ENCODE measurements at regions not wholly inside any gene's neighbourhood (a gene's known extent, or its start where the extent isn't known, plus 50 kb on each side); places are given as distances from the start of the nearest gene placed in this dataset.

DNA sequence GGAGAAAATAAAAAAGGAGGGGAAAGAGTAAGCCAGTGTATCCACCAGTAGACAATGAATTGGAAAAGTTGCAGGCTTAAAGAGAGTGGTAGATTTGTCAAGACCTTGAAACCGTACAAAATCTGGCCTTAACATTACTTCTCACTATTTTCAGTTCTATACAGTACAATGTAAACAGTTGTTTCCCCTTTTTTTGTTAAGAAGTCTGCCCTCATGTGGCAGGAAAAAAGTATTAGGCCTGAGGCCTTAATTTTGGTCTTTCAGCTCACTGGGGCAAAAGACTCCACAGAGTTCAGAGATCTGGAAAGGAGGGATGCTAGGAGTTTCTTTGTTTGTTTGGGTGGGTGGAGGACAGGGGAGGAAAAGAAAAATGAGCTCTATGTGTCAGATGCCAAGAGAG lies 92.8 kb upstream of the CCDC160 start:
- no peak for ATAC-seq
- Mint-ChIP-seq H3K36me3 (ENCODE audit: low read depth) (no peaks in the 10 kb centered on the region), H3K9me3 (no peaks in the 10 kb centered on the region), H3K27ac (no peak overlapping the region), H3K4me1 (ENCODE audit: low read depth) (peaks cover 2% of the 10 kb centered on the region), H3K4me3 (no peak overlapping the region), H3K27me3 (no peaks in the 10 kb centered on the region)
- ChIA-PET CTCF (interaction anchor here (0.6 to 1.9 kb wide), 9 partner anchors 9 to 351 kb away, joined by 3 to 9 read pairs (median 3); no protein-coding TSS in a partner anchor), POLR2A (interaction anchor here (0.8 kb wide), 1 partner anchor 9 kb away, joined by 3 read pairs; no protein-coding TSS in a partner anchor)
- intact Hi-C loops (cut with micrococcal nuclease) = no loop called here
- TF ChIP-seq, protein P1, sequence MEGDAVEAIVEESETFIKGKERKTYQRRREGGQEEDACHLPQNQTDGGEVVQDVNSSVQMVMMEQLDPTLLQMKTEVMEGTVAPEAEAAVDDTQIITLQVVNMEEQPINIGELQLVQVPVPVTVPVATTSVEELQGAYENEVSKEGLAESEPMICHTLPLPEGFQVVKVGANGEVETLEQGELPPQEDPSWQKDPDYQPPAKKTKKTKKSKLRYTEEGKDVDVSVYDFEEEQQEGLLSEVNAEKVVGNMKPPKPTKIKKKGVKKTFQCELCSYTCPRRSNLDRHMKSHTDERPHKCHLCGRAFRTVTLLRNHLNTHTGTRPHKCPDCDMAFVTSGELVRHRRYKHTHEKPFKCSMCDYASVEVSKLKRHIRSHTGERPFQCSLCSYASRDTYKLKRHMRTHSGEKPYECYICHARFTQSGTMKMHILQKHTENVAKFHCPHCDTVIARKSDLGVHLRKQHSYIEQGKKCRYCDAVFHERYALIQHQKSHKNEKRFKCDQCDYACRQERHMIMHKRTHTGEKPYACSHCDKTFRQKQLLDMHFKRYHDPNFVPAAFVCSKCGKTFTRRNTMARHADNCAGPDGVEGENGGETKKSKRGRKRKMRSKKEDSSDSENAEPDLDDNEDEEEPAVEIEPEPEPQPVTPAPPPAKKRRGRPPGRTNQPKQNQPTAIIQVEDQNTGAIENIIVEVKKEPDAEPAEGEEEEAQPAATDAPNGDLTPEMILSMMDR (IDR thresholded peaks at IDR 0.05) = peak; percentile 18
- DNase-seq = peak; percentile 11

DNA sequence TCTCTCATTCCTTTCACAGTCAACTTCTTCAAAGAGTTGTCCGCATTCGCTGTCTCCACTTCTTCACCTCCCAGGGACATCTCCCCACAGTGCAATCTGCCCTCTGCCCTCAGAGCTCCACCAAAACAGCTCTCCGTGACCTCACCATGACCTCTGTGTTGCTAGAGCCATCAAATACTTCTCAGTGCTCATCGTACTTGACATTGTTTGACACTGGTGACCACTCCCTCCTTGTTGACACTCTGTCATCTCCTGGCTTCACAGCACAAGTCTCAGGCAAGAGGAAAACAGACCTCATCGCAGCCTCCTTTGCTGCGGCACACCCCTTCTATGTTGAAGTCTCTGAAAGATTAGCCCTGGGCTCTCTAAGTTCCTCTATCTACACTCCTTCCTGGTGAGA lies 90.5 kb upstream of the CCDC160 start:
- no peaks in the 10 kb centered on the region for H3K9me3 Mint-ChIP-seq
- ChIA-PET CTCF (no interaction called here), POLR2A (no interaction called here)
- H3K27me3 Mint-ChIP-seq = no peaks in the 10 kb centered on the region
- DNase-seq (no peak), ATAC-seq (no peak)
- TF ChIP-seq, protein P1 (IDR thresholded peaks at IDR 0.05) = no peak
- H3K27ac Mint-ChIP-seq = no peak overlapping the region
- intact Hi-C loops (cut with micrococcal nuclease) = no loop called here
- H3K4me1 Mint-ChIP-seq (ENCODE audit: low read depth) = peaks cover 2% of the 10 kb centered on the region
- no peaks in the 10 kb centered on the region for H3K36me3 Mint-ChIP-seq (ENCODE audit: low read depth)
- H3K4me3 Mint-ChIP-seq = no peak overlapping the region

DNA sequence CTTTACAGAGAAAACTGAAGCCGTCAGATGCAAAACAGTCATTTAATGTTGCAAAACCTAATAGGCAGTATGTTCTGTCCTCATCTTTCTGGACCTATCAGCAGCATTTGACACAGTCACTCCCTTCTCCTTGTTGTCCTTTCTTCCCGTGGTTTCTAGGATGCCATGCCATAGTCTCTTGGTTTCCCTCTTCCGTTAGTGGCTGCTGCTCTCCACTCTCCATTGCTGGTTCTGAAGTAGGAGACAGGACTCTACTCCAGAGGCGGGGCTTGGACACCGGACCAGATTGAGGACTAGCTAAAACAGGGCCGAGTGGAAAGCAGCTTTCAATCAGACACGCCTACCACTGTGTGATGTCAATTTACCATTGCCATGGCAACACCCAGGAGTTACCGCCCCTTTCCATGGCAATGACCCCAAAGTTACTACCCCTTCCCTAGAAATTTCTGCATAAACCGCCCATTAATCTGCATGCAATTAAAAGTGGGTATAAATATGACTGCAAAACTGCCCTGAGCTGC lies 88.8 kb upstream of the CCDC160 start:
- no peaks in the 10 kb centered on the region for H3K36me3 Mint-ChIP-seq (ENCODE audit: low read depth)
- intact Hi-C loops (cut with micrococcal nuclease) = no loop called here

DNA sequence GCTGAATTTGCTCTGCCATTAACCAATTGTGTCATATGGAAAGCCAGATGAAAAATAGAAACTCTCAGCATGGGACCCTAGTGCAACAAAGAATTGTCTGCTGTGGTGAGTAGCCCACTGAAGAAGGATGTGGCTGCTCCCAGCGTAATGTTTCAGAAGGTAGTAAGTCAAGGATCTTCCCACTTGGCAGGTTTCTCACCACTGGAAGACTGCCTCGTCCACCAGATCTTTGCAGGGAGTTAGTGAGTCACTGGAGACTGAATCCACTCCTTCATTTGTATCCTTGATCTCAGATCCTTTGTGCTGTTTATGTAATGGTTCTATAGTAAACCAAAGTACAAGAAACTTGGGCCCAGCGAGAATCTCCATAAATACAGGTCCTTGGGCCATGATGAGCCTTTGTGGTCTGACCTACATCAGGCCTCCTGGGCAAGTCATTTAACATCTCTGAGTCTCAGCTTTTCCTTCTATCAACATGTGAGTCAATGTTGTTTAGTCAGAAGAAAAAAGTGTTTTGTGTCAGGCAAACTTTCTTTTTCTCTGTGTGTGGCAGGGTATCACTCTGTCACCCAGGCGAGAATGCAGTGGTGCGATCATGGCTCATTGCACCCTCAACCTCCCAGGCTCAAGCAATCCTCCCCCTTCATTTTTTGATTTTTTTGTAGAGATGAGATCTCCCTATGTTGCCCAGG lies 78.0 kb upstream of the CCDC160 start:
- CTCF ChIA-PET = no interaction called here
- Mint-ChIP-seq H3K9me3 (no peaks in the 10 kb centered on the region), H3K27ac (peak overlapping the region; percentile 31), H3K27me3 (no peaks in the 10 kb centered on the region), H3K36me3 (ENCODE audit: low read depth) (no peaks in the 10 kb centered on the region), H3K4me1 (ENCODE audit: low read depth) (peaks cover 10% of the 10 kb centered on the region), H3K4me3 (no peak overlapping the region)
- DNase-seq (peak; percentile 49), ATAC-seq (peak; percentile 85)
- POLR2A ChIA-PET = interaction anchor here (0.6 to 1.1 kb wide), 2 partner anchors 8 to 562 kb away, joined by 3 read pairs; no protein-coding TSS in a partner anchor
- TF ChIP-seq, protein P1 (IDR thresholded peaks at IDR 0.05) = no peak
- intact Hi-C loops (cut with micrococcal nuclease) = no loop called here

More for the DNA sequence above, 88.8 kb upstream of the CCDC160 start:
- Mint-ChIP-seq H3K27ac (no peak overlapping the region), H3K9me3 (no peaks in the 10 kb centered on the region), H3K27me3 (no peaks in the 10 kb centered on the region), H3K4me1 (ENCODE audit: low read depth) (peaks cover 2% of the 10 kb centered on the region), H3K4me3 (no peak overlapping the region)
- ATAC-seq (no peak), DNase-seq (no peak)
- POLR2A ChIA-PET = no interaction called here
- TF ChIP-seq, protein P1 (IDR thresholded peaks at IDR 0.05) = no peak
- CTCF ChIA-PET = no interaction called here

DNA sequence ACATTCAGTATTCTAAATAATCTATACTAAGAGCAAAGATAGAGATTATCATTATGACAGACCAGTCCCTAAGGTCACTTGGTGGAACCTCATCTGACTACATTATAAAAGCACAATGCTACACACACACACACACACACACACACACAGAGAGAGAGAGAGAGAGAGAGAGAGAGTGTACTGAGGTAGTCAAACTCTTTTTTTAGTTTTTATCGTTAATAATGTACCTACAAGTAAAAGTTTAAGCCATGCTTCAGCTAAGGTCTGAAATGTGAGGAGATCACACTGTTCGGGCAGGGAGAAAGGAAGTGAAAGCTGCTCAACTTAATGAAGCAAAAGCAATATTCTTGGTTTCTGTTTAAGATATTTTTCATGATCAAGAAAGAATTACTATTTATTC lies 75.8 kb upstream of the CCDC160 start:
- POLR2A ChIA-PET = no interaction called here
- Mint-ChIP-seq H3K9me3 (no peaks in the 10 kb centered on the region), H3K4me3 (no peak overlapping the region), H3K36me3 (ENCODE audit: low read depth) (no peaks in the 10 kb centered on the region), H3K27ac (no peak overlapping the region), H3K27me3 (no peaks in the 10 kb centered on the region), H3K4me1 (ENCODE audit: low read depth) (peaks cover 10% of the 10 kb centered on the region)
- ATAC-seq = no peak
- no peak for DNase-seq
- intact Hi-C loops (cut with micrococcal nuclease) = no loop called here
- CTCF ChIA-PET = interaction anchor here (1.1 kb wide), 1 partner anchor 26 kb away, joined by 4 read pairs; no protein-coding TSS in a partner anchor
- TF ChIP-seq, protein P1 (IDR thresholded peaks at IDR 0.05) = no peak

Measured in activated CD8-positive, alpha-beta T cell treated with anti-CD3 and anti-CD28 coated beads for 36 hours (primary cell).